ENCODE measurements at regions not wholly inside any gene's neighbourhood (a gene's known extent, or its start where the extent isn't known, plus 50 kb on each side); places are given as distances from the start of the nearest gene placed in this dataset.

DNA sequence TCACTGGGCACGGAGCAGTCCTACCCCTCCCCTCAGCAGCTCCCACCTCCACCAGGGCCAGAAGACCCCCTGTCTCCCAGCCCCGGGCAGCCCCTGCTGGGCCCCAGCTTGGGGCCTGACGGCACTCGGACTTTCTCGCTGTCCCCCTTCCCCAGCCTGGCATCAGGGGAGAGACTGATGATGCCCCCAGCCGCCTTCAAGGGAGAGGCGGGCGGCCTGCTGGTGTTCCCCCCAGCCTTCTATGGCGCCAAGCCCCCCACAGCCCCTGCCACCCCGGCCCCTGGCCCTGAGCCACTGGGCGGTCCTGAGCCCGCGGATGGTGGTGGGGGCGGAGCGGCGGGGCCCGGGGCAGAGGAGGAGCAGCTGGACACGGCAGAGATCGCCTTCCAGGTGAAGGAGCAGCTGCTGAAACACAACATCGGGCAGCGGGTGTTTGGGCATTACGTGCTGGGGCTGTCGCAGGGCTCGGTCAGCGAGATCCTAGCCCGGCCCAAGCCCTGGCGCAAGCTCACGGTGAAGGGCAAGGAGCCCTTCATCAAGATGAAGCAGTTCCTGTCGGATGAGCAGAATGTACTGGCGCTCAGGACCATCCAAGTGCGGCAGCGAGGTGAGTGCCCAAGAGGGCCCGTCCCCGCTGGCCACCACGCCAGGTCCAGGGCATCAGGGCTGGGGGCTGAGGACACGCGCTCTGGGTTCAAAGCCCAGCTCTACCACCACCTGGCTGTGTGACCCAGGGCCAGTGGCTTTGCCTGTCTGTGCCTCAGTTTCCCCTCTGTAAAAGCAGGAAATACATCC, 58.6 kb downstream of the PHETA1 start:
- no peak for DNase-seq

DNA sequence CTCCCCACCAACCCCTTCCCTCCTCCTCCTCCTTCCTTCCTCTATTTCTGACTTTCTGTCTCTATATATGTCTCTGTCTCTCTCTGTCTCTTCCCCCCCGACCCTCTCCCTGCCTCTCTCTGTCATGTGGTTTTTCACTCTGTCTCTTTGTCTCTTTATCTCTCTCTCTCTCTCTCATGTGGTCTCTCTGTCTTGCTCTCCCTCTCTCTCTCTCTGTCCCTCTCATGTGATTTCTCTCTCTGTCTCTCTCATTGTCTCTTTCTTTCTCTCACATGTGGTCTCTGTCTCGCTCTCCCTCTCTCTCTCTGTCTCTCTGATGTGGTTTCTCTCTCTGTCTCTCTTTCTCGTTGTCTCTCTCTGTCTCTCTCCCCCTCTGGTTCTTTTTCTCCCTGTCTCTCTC, 59.3 kb downstream of the PHETA1 start:
- DNase-seq = no peak

DNA sequence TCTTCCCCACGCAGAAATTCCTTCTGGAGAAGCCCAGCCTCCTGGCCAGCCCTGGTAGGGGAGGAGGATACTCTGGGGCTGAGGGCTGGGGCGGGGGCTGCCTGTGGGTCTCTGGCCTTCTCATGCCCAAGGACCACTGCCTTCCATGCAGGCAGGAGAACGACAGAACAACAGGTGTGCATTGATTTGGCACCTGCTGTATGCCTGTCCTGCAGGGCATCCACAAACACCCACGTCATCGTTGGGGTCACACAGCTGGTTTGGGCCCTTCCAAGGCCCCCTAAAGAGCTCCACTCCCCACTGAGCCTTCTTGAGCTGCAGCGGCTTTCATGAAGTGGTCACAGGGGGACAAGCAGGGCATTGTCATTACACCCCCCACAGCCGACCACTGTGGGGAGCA, 60.4 kb downstream of the PHETA1 start:
- DNase-seq = no peak

DNA sequence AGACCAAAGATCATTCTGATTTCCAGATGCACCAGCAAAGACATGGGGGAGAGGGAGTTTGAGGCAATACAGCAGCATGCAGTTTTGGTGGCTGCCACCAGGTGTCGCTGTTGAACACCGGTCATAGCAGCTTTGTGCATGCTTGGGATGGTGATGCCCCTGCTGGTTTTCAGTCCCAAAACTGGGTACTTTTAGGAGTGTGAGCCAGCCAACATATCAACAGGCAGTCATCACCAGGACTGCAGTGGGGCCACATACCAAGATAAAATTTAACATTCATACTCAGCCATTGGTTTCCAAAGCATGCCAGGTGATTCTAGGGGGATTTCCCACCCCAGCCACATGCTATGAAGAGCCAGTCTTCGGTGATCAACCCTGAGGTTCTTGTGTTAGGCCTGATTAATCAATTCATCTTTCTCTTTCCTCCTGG, 64.2 kb downstream of the PHETA1 start:
- peak; percentile 39 for DNase-seq

DNA sequence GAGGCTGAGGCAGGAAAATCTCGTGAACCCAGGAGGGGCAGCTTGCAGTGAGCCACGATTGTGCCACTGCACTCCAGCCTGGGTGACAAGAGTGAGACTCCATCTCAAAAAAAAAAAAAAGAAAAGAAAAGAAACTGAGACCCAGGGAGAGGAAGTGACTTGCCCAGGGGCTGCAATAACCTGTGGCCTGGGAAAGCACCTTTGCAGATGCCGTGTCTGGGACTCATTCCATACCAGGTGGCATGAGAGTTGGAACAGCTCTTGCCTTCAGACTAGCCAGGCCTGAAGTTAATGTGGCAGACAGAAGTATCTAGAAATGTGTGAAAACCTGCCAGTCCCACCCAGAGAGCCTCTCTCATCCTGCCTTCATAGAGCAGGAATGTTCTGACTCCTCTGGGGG, 65.4 kb downstream of the PHETA1 start:
- no peak for DNase-seq

DNA sequence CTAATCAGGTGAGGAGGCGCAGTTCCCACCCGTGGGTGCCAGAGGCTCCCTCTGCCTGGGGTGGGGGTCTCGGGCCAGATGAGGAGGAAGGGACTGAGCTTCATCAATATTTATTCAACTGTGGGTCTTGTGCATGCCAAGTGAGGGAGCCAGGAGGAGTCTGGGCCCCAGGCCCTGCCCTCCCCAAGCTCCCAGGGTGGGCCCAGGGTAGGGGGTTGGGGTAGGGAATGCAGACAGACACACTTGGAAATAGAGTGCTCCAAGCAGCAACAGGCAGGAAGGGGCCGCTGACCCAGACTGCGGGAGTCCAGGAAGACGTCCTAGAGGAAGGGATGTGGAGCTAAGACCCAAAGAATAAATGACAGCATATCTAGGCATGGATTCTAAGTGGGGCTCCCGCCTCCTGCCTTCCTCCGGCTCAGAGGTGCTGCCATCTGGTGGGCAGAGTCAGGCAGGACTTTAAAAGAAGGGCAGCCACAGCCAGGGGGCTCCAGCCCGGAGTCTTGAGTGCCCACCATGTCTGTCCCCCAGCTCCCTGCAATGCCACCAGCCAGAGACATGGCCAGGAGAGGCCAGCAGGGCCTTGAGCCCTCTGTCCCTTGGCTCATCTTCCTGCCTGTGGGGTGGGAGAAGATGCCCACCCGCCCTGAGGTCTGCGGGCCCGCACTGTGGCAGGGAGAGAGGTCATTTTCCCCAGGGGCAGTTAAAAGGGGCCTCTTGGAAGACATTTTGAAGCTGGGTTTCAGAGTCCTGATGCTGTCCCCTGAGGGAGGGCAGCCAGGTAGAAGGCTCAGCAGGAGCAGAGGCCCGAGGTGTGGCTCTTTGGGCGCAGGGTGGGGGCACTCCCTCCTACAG, 70.1 kb downstream of the PHETA1 start:
- peak; percentile 55 for DNase-seq

DNA sequence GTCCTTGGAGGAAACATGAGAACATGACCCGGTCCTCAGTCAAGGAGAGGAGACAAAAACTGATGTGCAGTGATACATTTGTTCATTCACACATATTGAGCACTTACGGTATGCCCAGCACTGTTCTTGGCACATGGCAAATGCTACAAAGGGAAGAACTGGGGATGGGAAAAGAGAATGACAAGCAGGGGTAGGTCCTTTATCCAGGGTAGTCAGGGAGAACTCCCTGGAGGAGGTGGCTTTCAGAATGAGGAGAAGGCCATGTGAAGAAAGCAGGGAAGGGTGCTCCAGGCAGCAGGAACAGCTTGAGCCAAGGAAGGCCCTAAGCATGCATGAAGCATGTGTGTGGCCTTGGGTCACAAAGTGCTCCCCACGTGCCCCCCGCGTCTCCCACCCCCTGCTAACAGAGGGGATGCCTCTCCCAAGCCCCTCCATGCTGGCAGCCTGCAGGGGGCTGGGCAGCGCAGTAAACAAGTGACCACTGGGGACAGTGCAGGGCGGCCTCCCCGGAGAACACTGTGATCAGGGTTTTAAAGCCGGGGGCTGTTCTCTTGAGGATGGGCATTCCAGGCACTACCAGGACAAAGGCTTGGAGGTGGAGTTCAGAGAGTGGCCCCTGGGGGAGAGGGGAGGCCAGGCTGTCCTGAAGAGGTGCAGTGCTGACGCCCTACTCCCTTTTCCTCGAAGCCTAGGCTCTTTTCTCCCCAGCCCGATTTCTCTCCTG, 71.0 kb downstream of the PHETA1 start:
- DNase-seq = no peak

DNA sequence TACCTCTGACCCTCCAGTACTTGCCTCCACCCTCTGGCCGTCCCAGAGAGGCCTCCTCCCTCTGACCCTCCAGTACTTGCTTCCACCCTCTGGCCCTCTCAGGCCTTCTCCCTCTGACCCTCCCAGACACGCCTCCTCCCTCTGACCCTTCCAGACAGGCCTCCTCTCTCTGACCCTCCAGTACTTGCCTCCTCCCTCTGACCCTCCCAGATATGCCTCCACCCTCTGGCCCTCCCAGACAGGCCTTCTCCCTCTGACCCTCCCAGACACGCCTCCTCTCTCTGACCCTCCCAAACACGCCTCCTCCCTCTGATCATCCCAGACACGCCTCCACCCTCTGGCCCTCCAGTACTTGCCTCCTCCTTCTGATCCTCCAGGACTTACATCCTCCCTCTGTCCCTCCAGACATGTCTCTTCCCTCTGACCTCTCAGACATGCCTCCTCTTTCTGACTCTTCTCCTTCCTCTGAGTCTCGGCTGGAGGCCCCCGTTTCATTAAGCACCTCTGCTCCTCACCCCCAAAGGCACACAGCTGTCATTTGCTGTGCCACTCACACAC, 71.9 kb downstream of the PHETA1 start:
- no peak for DNase-seq

DNA sequence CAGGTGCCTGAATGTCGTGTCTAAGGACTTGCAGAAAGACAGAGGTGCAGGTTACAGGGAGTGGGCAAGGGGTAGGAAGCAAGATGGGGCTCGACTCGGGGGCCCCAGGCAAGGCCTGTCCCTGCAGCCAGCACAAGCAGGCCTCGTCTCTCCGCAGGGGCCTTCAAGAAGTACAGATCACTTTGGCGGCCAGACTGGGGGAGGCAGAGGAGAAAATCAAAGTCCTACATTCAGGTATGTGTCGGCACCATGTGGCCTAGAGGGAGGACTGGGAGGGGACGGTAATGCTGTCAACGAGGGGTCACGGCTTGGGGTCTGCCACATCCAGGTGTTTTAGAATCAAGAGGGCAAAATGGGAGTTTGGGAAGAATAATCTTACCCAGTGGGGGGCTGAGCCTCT, 73.7 kb downstream of the PHETA1 start:
- no peak for DNase-seq

DNA sequence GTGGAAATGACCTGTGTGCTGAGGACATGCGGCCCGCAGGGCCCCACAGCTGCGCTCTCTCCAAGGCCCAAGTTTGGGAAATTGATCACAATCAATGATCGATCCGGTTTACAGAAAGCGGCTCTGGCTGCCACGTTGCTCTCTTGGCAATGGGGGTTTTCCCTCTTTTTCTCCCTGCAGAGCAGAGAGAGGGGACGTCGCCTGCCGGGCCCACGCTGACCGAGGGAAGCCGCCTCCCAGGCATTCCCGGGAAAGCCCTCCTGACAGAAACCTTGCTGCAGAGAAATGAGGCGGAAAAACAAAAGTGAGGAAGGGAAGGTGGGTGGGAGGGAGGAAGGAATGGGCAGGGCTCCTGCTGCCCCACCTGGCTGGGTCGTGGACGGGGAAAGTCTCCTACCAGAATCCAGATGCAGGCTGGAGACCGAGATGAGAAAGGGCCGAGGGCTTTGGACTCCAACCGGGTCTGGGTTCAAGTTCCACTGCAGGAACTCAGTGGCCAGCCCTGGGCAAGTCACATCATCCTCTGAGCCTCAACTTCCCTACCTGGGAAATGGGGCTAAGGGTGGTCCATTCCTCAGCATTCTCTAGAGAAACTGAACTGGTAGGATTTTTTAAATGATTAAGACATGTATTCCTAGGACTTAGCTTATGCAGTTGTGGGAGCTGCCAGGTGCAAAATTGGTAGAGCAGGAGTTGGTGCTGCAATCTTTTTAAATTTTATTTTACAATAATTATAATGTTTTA, 75.5 kb downstream of the PHETA1 start:
- DNase-seq = no peak

DNA sequence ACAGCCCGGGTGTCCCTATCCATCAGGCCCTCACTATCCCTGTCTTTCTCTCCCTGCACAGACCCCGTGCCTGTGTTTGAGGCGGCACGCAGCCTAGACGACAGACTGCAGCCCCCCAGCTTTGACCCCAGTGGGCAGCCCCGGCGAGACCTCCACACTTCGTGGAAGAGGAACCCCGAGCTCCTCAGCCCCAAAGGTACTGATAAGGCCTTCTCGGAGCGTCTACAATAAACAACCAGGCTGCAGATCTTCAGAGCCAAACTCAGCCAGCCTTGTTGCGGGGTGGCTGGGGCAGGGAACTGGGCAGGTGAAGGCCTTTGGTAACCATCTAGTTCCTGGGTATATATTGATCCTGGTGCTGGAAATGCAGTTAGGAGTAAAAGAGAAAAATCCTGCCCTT, 77.5 kb downstream of the PHETA1 start:
- no peak for DNase-seq

DNA sequence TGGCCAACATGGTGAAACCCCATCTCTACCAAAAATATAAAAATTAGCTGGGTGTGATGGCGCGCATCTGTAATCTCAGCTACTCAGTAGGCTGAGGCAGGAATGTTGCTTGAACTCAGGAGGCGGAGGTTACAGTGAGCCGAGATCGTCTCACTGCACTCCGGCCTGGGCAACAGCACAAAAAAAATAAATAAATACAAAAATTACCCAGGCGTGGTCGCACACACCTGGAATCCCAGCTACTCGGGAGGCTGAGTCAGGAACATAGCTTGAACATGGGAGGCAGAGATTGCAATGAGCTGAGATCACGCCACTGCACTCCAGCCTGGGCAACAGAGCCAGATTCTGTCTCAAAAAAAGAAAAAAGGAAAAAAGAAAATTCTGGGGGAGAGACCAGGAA, 80.1 kb downstream of the PHETA1 start:
- no peak for DNase-seq

DNA sequence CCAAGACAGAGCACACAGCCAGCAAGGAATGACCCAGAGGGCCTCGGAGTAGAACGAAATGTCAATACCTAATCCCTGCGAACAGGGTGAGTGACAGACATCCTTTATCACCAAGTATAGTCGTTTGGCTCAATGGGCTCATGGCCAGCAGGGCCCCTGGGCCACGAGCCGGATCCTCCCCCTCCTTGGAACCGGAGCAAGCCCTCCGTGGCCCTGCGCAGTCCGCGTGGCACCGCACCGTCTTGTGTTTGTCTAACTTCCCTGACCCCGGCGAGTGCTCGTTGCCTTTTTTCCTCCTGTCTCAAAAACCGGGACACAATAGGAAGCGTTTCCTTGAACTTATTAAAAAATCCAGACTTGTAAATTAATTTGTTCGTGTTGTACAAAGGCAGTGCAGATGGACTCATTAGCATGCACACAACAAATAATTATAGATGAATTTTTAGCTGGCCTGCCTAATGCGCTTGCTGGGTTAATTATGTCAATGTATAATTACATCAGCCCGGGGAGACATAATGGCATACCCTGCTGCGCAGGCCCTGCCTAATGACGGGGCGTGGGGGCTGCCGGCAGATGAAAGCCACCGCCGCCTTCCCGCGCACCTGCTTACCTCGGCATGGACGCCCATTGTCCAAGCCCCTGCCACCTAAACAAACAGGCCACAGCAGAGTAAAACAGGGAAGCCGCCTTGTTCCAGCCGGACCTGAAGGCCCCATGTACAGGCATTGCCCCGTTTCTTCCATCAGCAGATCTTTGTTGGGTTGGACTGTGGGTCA, 81.6 kb downstream of the PHETA1 start:
- DNase-seq = no peak

DNA sequence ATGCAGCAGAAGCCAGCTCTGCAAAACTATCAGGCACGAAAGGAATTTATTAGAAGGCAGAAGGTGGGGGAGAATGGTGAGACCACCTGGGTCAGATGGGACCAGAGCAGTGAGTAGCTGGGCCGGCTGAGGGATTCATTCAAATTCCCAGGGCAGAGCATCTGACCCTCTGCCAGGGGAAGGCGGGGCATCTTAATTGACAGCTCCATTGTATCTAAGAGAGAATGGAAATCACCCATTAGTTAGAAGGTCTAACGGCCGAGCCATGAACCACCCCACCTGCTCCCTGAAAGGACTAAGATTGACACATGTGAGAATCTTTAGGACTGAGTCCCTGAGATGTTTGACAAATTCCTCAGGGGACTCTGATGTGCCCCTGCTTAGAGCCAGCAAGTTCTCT, 83.7 kb downstream of the PHETA1 start:
- DNase-seq = no peak

DNA sequence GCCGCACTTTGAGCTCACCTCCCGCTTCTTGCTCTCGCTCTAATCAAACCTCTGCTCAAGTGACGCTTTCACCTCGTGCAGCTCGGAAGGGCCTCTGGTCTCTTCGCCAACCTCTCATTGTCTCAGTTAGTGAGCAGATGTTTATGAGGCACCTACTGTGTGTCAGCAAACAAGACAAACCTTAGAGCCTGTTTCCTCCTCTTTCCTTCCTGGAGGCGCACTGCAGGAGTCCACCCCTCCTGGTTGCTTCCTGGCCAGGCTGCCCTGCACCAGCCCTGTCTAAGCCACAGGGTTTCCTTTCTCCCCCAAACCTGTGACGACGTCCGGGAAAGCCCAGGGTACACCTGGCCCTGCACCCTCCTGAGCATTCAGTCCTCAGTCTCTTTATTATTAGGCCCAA, 84.2 kb downstream of the PHETA1 start:
- DNase-seq = no peak

DNA sequence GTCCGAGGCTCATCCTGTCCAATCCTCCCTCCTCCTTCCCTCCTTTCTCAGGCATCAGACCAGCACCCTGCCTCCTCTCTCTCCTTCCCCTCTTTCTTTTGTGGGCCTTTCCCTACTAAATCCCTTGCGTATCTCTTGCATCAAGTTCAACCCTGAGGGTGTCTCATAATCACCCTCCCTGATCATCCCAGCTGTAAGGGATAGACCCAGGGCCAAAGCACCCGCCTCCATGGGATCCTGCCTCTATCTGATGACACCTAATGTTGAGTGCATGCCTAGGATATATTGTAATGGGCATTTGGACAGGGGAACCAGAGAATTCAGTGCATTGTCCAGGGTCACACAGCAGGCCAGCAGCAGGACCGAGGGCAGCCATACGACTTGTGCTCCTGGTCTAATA, 84.9 kb downstream of the PHETA1 start:
- no peak for DNase-seq

DNA sequence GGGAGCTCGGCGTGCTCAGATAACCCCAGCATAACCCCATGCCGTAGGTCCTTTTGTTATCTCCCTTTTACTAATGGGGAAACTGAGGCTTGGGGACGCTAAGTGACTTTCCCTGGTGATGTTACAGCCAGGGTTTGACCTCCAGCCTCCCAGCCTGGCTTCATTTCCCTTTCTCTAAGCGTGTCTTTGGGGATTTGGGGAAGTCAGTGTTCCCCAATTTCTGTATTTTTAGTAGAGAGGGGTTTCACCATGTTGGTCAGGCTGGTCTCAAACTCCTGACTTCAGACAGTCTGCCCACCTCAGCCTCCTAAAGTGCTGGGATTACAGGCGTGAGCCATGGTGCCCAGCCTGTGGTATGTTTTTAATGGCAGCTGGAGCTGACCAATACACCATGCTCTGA, 85.4 kb downstream of the PHETA1 start:
- no peak for DNase-seq

DNA sequence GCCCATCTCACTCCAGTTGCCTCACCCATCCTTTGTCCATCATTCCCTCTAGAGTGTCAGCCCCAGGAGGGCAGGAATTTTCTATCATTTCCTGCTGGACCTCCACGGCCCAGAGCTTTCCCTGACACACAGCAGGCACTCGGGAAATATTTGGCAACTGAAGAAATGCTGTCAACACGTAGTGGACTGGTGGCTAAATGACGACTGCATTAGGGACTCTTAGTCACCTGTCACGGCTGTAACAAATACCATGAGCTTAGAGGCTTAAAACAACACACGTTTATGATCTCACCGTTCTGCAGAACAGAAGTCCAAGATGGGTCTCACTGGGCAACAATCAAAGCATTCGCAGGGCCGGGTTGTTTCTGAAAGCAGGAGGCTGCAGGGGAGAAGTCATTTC, 91.3 kb downstream of the PHETA1 start:
- DNase-seq = no peak

DNA sequence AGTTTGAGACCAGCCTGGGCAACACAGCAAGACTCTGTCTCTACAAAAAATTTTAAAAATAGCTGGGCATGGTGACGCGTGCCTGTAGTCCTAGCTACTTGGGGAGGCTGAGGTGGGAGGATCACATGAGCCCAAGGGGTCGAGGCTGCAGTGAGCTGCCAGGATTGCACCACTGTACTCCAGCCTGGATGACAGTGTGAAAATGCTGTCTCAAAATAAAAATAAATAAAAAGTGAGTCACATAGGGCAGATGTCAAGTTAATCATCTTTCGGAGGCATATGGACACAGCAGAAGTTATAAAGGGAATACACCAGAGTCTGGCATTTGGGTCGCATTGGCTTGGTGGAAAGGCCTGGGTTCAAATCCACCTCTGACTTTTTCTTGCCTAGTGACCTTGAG, 92.7 kb downstream of the PHETA1 start:
- DNase-seq = no peak

DNA sequence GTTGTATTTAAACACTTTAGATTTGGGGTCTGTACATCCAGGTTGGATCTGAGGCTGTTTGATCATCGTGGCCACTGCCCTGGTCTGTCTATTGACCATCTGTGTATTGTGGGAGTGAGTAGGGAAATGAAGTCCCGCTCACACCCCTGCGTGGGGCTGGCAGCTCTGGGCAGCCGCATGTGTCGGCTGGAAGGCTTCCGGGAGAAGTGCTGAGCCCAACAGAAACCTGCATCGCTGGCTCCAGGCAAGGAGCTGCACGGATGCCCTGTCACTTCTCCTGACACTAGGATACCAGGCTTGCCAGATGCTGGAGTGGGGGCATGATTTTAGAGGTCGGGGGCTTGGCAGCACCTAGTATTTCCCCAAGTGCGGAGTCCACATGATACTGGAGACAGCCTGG, 93.6 kb downstream of the PHETA1 start:
- DNase-seq = no peak

DNA sequence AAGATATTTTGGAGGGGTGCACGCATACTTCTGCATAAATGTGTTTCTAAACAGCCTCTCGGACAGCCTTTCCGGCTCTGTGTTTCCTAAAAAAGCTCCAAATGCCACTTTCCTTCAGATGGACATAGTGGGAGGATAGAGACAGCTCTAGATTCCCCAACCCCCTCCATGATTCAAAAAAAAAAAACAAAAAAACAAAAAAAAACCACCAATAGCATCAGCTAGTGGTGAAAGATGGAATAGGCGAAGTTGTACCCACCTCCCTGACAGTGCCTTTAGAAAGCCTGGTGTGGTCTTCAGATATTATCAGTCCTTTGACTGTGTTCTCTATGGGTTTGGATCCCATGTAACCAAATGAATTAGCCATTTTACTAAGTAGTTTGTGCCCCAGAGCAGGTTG, 94.1 kb downstream of the PHETA1 start:
- no peak for DNase-seq
